SU-DHL-6 (cell line): ENCODE measurements at regions not wholly inside any gene's neighbourhood (a gene's known extent, or its start where the extent isn't known, plus 50 kb on each side); places are given as distances from the start of the nearest gene placed in this dataset.

Source experiments
- H2AFZ ChIP-seq: fragments of 200-600 bp; sonication (generic); 2 replicates; pipeline ENCODE4 v1.6.1; 2014; ENCODE audit warnings: low read depth, mild to moderate bottlenecking, moderate library complexity, mixed read lengths, antibody characterized with exemption, low read length; ENCODE audit not compliant: severe bottlenecking
- H3F3A ChIP-seq: fragments of 200-600 bp; shearing (Covaris generic); 2 replicates; pipeline ENCODE4 v1.6.0; 2016; ENCODE audit warnings: antibody characterized with exemption, mild to moderate bottlenecking; ENCODE audit not compliant: insufficient read depth
- H3K27ac ChIP-seq: fragments of 200-600 bp; sonication (generic); 2 replicates; pipeline ENCODE4 v1.5.1; 2016; ENCODE audit warnings: low read depth, mild to moderate bottlenecking, low read length, moderate library complexity, mixed read lengths
- H3K27me3 ChIP-seq: fragments of 200-600 bp; sonication (generic), shearing (Covaris generic); 2 replicates; pipeline ENCODE4 v1.6.0; 2014; ENCODE audit warnings: mild to moderate bottlenecking, low read length
- H3K36me3 ChIP-seq: fragments of 200-600 bp; sonication (generic); 2 replicates; pipeline ENCODE4 v1.6.1; 2014; ENCODE audit warnings: mild to moderate bottlenecking, low read length, mixed read lengths
- H3K4me2 ChIP-seq: fragments of 300-600, 200-600 bp; shearing (Covaris generic), sonication (generic); 2 replicates; pipeline ENCODE4 v1.6.0; 2014; ENCODE audit warnings: low read length, low read depth, mild to moderate bottlenecking; ENCODE audit not compliant: poor library complexity, severe bottlenecking
- H3K4me3 ChIP-seq: fragments of 200-600 bp; sonication (generic); 2 replicates; pipeline ENCODE4 v1.5.1; 2014; ENCODE audit warnings: antibody characterized with exemption, low read length, mild to moderate bottlenecking, mixed read lengths; ENCODE audit not compliant: insufficient read depth, poor library complexity, severe bottlenecking
- H3K79me2 ChIP-seq: fragments of 200-600 bp; sonication (generic); 2 replicates; pipeline ENCODE4 v1.6.1; 2014; ENCODE audit warnings: mild to moderate bottlenecking, low read length, moderate library complexity; ENCODE audit not compliant: insufficient read depth
- H3K9ac ChIP-seq: fragments of 200-600 bp; sonication (generic); 2 replicates; pipeline ENCODE4 v1.7.0; 2014; ENCODE audit warnings: mild to moderate bottlenecking, low read length
- H3K9me2 ChIP-seq: fragments of 200-600 bp; sonication (generic); replicated peaks from 2 replicates; pipeline ENCODE4 v1.6.1; 2014; ENCODE audit warnings: low read length; ENCODE audit not compliant: insufficient read depth
- H3K9me3 ChIP-seq: fragments of 200-600 bp; sonication (generic); 2 replicates; pipeline ENCODE4 v1.6.1; 2014; ENCODE audit warnings: low read length, mixed read lengths; ENCODE audit not compliant: insufficient read depth
- H4K20me1 ChIP-seq: fragments of 200-600 bp; sonication (generic); 2 replicates; pipeline ENCODE4 v1.6.1; 2014; ENCODE audit warnings: low read depth, mild to moderate bottlenecking, antibody characterized with exemption, low read length, moderate library complexity, mixed read lengths
- CTCF ChIP-seq: fragments of 200-600 bp; sonication (generic); IDR thresholded peaks from one replicate; pipeline ENCODE4 v1.5.1; 2017; ENCODE audit warnings: antibody characterized with exemption, mild to moderate bottlenecking, low read length, moderate library complexity; ENCODE audit not compliant: insufficient read depth, poor library complexity, severe bottlenecking
- EZH2phosphoT487 ChIP-seq: fragments of 200-600 bp; sonication (generic), shearing (Covaris generic); conservative IDR thresholded peaks from 2 replicates; pipeline ENCODE4 v1.6.1; 2018; ENCODE audit warnings: mild to moderate bottlenecking, antibody characterized with exemption, low read length, moderate library complexity, mixed read lengths

GRCh38 chr12:19692566-19692965, 253.3 kb downstream of the AEBP2 start:
- TF ChIP-seq EZH2phosphoT487 (no peak), CTCF (no peak)

GRCh38 chr12:19694627-19695026, 255.3 kb downstream of the AEBP2 start:
- Histone ChIP-seq H3K4me2 (no peak overlapping the region), H3K9me2 (no peaks in the 10 kb centered on the region), H3K27ac (no peak overlapping the region), H3K36me3 (no peaks in the 10 kb centered on the region), H3K27me3 (no peaks in the 10 kb centered on the region), H3K9ac (no peak overlapping the region), H4K20me1 (no peaks in the 10 kb centered on the region), H3K4me3 (no peak overlapping the region), H3F3A (no peaks in the 10 kb centered on the region), H3K9me3 (no peaks in the 10 kb centered on the region), H2AFZ (no peak overlapping the region), H3K79me2 (no peaks in the 10 kb centered on the region)
- TF ChIP-seq EZH2phosphoT487 (no peak), CTCF (no peak)

More at GRCh38 chr12:19692566-19692965, 253.3 kb downstream of the AEBP2 start:
- no peaks in the 10 kb centered on the region for H3K36me3 ChIP-seq
- no peak overlapping the region for H3K9ac ChIP-seq
- no peaks in the 10 kb centered on the region for H3F3A ChIP-seq
- no peaks in the 10 kb centered on the region for H3K79me2 ChIP-seq
- H3K4me2 ChIP-seq = no peak overlapping the region
- H2AFZ ChIP-seq = no peak overlapping the region
- H3K4me3 ChIP-seq = no peak overlapping the region
- H4K20me1 ChIP-seq = no peaks in the 10 kb centered on the region
- no peak overlapping the region for H3K27ac ChIP-seq
- no peaks in the 10 kb centered on the region for H3K9me3 ChIP-seq
- no peaks in the 10 kb centered on the region for H3K9me2 ChIP-seq
- H3K27me3 ChIP-seq = no peaks in the 10 kb centered on the region

GRCh38 chr12:19695244-19696098, 256.2 kb downstream of the AEBP2 start:
- no peak for TF ChIP-seq EZH2phosphoT487
- no peak for TF ChIP-seq CTCF
- Histone ChIP-seq H3K9me3 (no peaks in the 10 kb centered on the region), H3K27ac (no peak overlapping the region), H4K20me1 (no peaks in the 10 kb centered on the region), H3F3A (no peaks in the 10 kb centered on the region), H3K79me2 (no peaks in the 10 kb centered on the region), H3K27me3 (no peaks in the 10 kb centered on the region), H2AFZ (no peak overlapping the region), H3K9me2 (no peaks in the 10 kb centered on the region), H3K4me2 (no peak overlapping the region), H3K36me3 (no peaks in the 10 kb centered on the region), H3K9ac (no peak overlapping the region), H3K4me3 (no peak overlapping the region)
